Loucy (cell line): ENCODE measurements at regions not wholly inside any gene's neighbourhood (a gene's known extent, or its start where the extent isn't known, plus 50 kb on each side); places are given as distances from the start of the nearest gene placed in this dataset.
"Not testable (repeated sequence)": the region's sequence is repeated elsewhere in the genome, so short reads cannot be mapped to it uniquely, and the experiment has no call there.

ENCODE experiments used
- H2AFZ ChIP-seq: fragments of 200-600 bp; sonication (generic); 2 replicates; pipeline ENCODE4 v1.6.0; 2016; ENCODE audit warnings: antibody characterized with exemption, mild to moderate bottlenecking, low read length, moderate library complexity
- H3F3A ChIP-seq: fragments of 200-600 bp; 2 replicates; pipeline ENCODE4 v1.6.0; 2016; ENCODE audit warnings: antibody characterized with exemption, low read depth, mild to moderate bottlenecking
- H3K27me3 ChIP-seq: fragments of 200-600 bp; sonication (generic); 2 replicates; pipeline ENCODE4 v1.6.1; 2014; ENCODE audit warnings: low read length, mild to moderate bottlenecking; ENCODE audit not compliant: insufficient read depth, poor library complexity, severe bottlenecking
- H3K36me3 ChIP-seq: fragments of 200-600 bp; sonication (generic); 2 replicates; pipeline ENCODE4 v1.6.1; 2016; ENCODE audit warnings: low read length; ENCODE audit not compliant: insufficient read depth
- H3K4me1 ChIP-seq: fragments of 200-600 bp; sonication (generic); 2 replicates; pipeline ENCODE4 v1.5.1; 2014; ENCODE audit warnings: low read length, mild to moderate bottlenecking; ENCODE audit not compliant: insufficient read depth, poor library complexity, severe bottlenecking
- H3K4me2 ChIP-seq: fragments of 200-600 bp; sonication (generic); 2 replicates; pipeline ENCODE4 v1.6.0; 2014; ENCODE audit warnings: antibody characterized with exemption, low read length, low read depth, mild to moderate bottlenecking; ENCODE audit not compliant: poor library complexity, severe bottlenecking
- H3K4me3 ChIP-seq: fragments of 200-600 bp; sonication (generic); 2 replicates; pipeline ENCODE4 v1.5.1; 2014; ENCODE audit warnings: low read length, mild to moderate bottlenecking, mixed read lengths; ENCODE audit not compliant: poor library complexity, severe bottlenecking
- H3K79me2 ChIP-seq: fragments of 200-600 bp; sonication (generic); 2 replicates; pipeline ENCODE4 v1.6.1; 2014; ENCODE audit warnings: low read length; ENCODE audit not compliant: insufficient read depth
- H3K9ac ChIP-seq: fragments of 200-600 bp; sonication (generic); 2 replicates; pipeline ENCODE4 v1.6.0; 2014; ENCODE audit warnings: mild to moderate bottlenecking, low read depth, low read length, moderate library complexity; ENCODE audit not compliant: poor library complexity, severe bottlenecking
- H3K9me2 ChIP-seq: fragments of 200-600 bp; sonication (generic); replicated peaks from 2 replicates; pipeline ENCODE4 v1.6.1; 2016; ENCODE audit warnings: low read depth, low read length, mixed read lengths
- H3K9me3 ChIP-seq: fragments of 200-600 bp; sonication (generic); 2 replicates; pipeline ENCODE4 v1.6.1; 2014; ENCODE audit warnings: mild to moderate bottlenecking, antibody characterized with exemption, low read length, low read depth; ENCODE audit not compliant: insufficient read depth
- H4K20me1 ChIP-seq: fragments of 200-600 bp; sonication (generic); 2 replicates; pipeline ENCODE4 v1.6.0; 2014; ENCODE audit warnings: antibody characterized with exemption, low read length, mild to moderate bottlenecking; ENCODE audit not compliant: insufficient read depth, poor library complexity, severe bottlenecking
- CTCF ChIP-seq: fragments of 200-600 bp; sonication (generic); conservative IDR thresholded peaks from 2 replicates; pipeline ENCODE4 v1.5.1; 2014; ENCODE audit warnings: mild to moderate bottlenecking, antibody characterized with exemption, low read length
- EZH2phosphoT487 ChIP-seq: fragments of 200-600 bp; IDR thresholded peaks from 2 replicates; pipeline ENCODE4 v1.6.1; 2018; ENCODE audit warnings: antibody characterized with exemption, mild to moderate bottlenecking, moderate library complexity, borderline replicate concordance

- peaks cover 19% of the 10 kb centered on the region for H3K4me1 ChIP-seq
- no peak overlapping the region for H3K4me2 ChIP-seq
- H3K27me3 ChIP-seq, result no peaks in the 10 kb centered on the region
- no peak overlapping the region for H3K9ac ChIP-seq
- no peaks in the 10 kb centered on the region for H3K36me3 ChIP-seq
- H3K9me2 ChIP-seq, result no peaks in the 10 kb centered on the region
- H3F3A ChIP-seq, result no peaks in the 10 kb centered on the region
- H3K79me2 ChIP-seq, result no peaks in the 10 kb centered on the region
- no peak overlapping the region for H3K4me3 ChIP-seq
- no peaks in the 10 kb centered on the region for H4K20me1 ChIP-seq
- H2AFZ ChIP-seq, result no peak overlapping the region
- TF ChIP-seq CTCF (no peak), EZH2phosphoT487 (no peak)
- H3K9me3 ChIP-seq, result no peaks in the 10 kb centered on the region
These were observed 412.0 kb upstream of the NOX3 start for GRCh38 chr6:155867682-155868081.

GRCh38 chr6:155866676-155867390, 411.2 kb upstream of the NOX3 start:
- not testable (repeated sequence) for H3F3A ChIP-seq, H4K20me1 ChIP-seq, H3K4me3 ChIP-seq, H3K79me2 ChIP-seq, H3K4me2 ChIP-seq, H3K9me3 ChIP-seq, H2AFZ ChIP-seq, H3K27me3 ChIP-seq, H3K9me2 ChIP-seq, H3K9ac ChIP-seq, H3K36me3 ChIP-seq
- H3K4me1 ChIP-seq, result peaks cover 11% of the 10 kb centered on the region

- peaks cover 11% of the 10 kb centered on the region; the same call in 1 of the 2 replicates for H3K9me3 ChIP-seq
- no peaks in the 10 kb centered on the region for H3K36me3 ChIP-seq
- H3K27me3 ChIP-seq, result no peaks in the 10 kb centered on the region
- no peak overlapping the region for H3K9ac ChIP-seq
- H3K4me3 ChIP-seq, result no peak overlapping the region
- peaks cover 3% of the 10 kb centered on the region for H3K4me1 ChIP-seq
- TF ChIP-seq CTCF (no peak), EZH2phosphoT487 (no peak)
- no peaks in the 10 kb centered on the region for H3K79me2 ChIP-seq
- no peak overlapping the region for H2AFZ ChIP-seq
- no peaks in the 10 kb centered on the region for H4K20me1 ChIP-seq
- no peaks in the 10 kb centered on the region for H3K9me2 ChIP-seq
- no peak overlapping the region for H3K4me2 ChIP-seq
- H3F3A ChIP-seq, result no peaks in the 10 kb centered on the region
These were observed 406.2 kb upstream of the NOX3 start for GRCh38 chr6:155861821-155862220.

DNA sequence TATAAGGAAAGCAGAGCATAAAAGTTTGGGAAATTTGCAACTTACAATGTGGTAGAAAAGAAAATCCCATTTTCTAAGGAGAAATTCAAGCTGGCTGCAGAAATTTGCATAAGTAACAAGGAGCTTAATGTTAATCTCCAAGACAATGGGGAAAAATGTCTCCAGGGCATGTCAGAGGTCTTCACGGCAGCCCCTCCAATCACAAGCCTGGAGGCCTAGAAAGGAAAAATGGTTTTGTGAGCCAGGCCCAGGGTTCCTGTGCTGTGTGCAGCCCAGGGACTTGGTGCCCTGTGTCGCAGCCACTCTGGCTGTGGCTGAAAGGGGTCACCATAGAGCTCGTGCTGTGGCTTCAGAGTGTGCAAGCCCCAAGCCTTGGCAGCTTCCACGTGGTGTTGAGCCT, 403.3 kb upstream of the NOX3 start:
- not testable (repeated sequence) for H3K27me3 ChIP-seq, H3K79me2 ChIP-seq, H3K9me2 ChIP-seq, H3K9ac ChIP-seq, H3K4me2 ChIP-seq, H3K36me3 ChIP-seq, H2AFZ ChIP-seq, H4K20me1 ChIP-seq, H3K4me3 ChIP-seq, H3F3A ChIP-seq
- Histone ChIP-seq H3K9me3 (peaks cover 11% of the 10 kb centered on the region; the same call in 1 of the 2 replicates), H3K4me1 (peaks cover 29% of the 10 kb centered on the region)
